ENCODE measurements at regions not wholly inside any gene's neighbourhood (a gene's known extent, or its start where the extent isn't known, plus 50 kb on each side); places are given as distances from the start of the nearest gene placed in this dataset.

- TF ChIP-seq SIN3A (IDR thresholded peaks at IDR 0.05; ENCODE audit: borderline replicate concordance, insufficient read depth, low read length), result no peak
- TF ChIP-seq POLR2AphosphoS5 (IDR thresholded peaks at IDR 0.05; ENCODE audit: low read depth, low read length), result no peak
- no peak for TF ChIP-seq TAF1 (IDR thresholded peaks at IDR 0.05; ENCODE audit: borderline replicate concordance, insufficient read depth, low read length)
- TF ChIP-seq REST (IDR thresholded peaks at IDR 0.05; ENCODE audit: insufficient read depth in 1 of 2, low read depth in 2 of 2, low read length in 2 of 2), result no peak
These were observed 328.8 kb upstream of the DNAJC19 start for GRCh38 chr3:181318321-181318720.

All from PFSK-1 (cell line).